Testis (tissue), 2 donors: ENCODE measurements at regions not wholly inside any gene's neighbourhood (a gene's known extent, or its start where the extent isn't known, plus 50 kb on each side); places are given as distances from the start of the nearest gene placed in this dataset.

Experiments used
- DNase-seq: peaks from one replicate; pipeline ENCODE4 v3.0.0-alpha.2; 2019
- H3K27ac ChIP-seq, 2 donors: fragments of 200-600 bp; sonication (generic); one replicate each; pipeline ENCODE4 v1.5.1; 2019
- H3K27me3 ChIP-seq: fragments of 200-600 bp; sonication (generic); one replicate; pipeline ENCODE4 v1.5.1; 2019
- H3K36me3 ChIP-seq: fragments of 200-600 bp; sonication (generic); one replicate; pipeline ENCODE4 v1.5.1; 2017; ENCODE audit warnings: low read depth; ENCODE audit errors: missing control alignments
- H3K4me1 ChIP-seq: fragments of 200-600 bp; sonication (generic); one replicate; pipeline ENCODE4 v1.5.1; 2019
- H3K4me3 ChIP-seq, 2 donors: fragments of 200-600 bp; sonication (generic); one replicate each; pipeline ENCODE4 v1.5.1; 2017 to 2019
- H3K9me3 ChIP-seq: fragments of 200-600 bp; sonication (generic); one replicate; pipeline ENCODE4 v1.5.1; 2017
- CTCF ChIP-seq, 3 experiments: fragments of 450-650 bp in 2 of 3; fragments of 200-600 bp in 1 of 3; sonication (generic) in 1 of 3; IDR thresholded peaks; one replicate each; pipeline ENCODE4 v1.5.1; 2016 to 2019; ENCODE audit warnings: antibody characterized with exemption in 3 of 3, mild to moderate bottlenecking in 2 of 3, moderate library complexity in 1 of 3
- POLR2A ChIP-seq: fragments of 450-650 bp; IDR thresholded peaks from one replicate; pipeline ENCODE4 v1.6.1; 2017; ENCODE audit warnings: antibody characterized with exemption, mild to moderate bottlenecking, moderate library complexity
- WGBS, 2 donors: methylation state at CpG; one replicate each; pipeline ENCODE4 v1.1.5; 2018; 5-methylcytosine and 5-hydroxymethylcytosine counted together
- intact Hi-C: fragments of 100-400 bp; cut with DNase I; formaldehyde crosslinking; loops from one replicate; pipeline ENCODE4 v1.15.1; 2023; ENCODE audit warnings: low total_unique reads

- Histone ChIP-seq H3K9me3 (no peaks in the 10 kb centered on the region), H3K4me1 (peaks cover 11% of the 10 kb centered on the region), H3K27ac (peak overlapping the region; percentile 78 to 94), H3K36me3 (no peaks in the 10 kb centered on the region), H3K27me3 (no peaks in the 10 kb centered on the region), H3K4me3 (peak overlapping the region; percentile 84 to 87)
- peak; percentile 43 for DNase-seq
- 1 to 2% methylated on average over 15 to 21 of the region's 21 CpGs for WGBS, 2 donors
- intact Hi-C loops: loop anchor here (10.0 kb wide), 1 partner anchor 48 kb away; no protein-coding TSS in a partner anchor
- TF ChIP-seq POLR2A (no peak), CTCF (IDR thresholded peaks at IDR 0.05) (no peak)
Measured at GRCh38 chr17:68102318-68102758, 66.8 kb downstream of the KPNA2 start.

GRCh38 chr17:68103148-68103547, 67.6 kb downstream of the KPNA2 start:
- peak overlapping the region in 1 of 2 donors; percentile 78 for H3K27ac ChIP-seq
- intact Hi-C loops: loop anchor here (10.0 kb wide), 1 partner anchor 48 kb away; no protein-coding TSS in a partner anchor
- no peaks in the 10 kb centered on the region for H3K36me3 ChIP-seq
- no peak for DNase-seq
- no peaks in the 10 kb centered on the region for H3K9me3 ChIP-seq
- TF ChIP-seq POLR2A (no peak), CTCF (IDR thresholded peaks at IDR 0.05) (no peak)
- H3K4me1 ChIP-seq: peaks cover 11% of the 10 kb centered on the region
- H3K27me3 ChIP-seq: no peaks in the 10 kb centered on the region
- H3K4me3 ChIP-seq: no peak overlapping the region

GRCh38 chr17:68106085-68106484, 70.5 kb downstream of the KPNA2 start:
- H3K9me3 ChIP-seq: no peaks in the 10 kb centered on the region
- H3K36me3 ChIP-seq: no peaks in the 10 kb centered on the region
- WGBS, 2 donors: 94 to 100% methylated on average over 2 of the region's 2 CpGs
- no peaks in the 10 kb centered on the region for H3K27me3 ChIP-seq
- no peak overlapping the region for H3K4me3 ChIP-seq
- DNase-seq: no peak
- TF ChIP-seq POLR2A (no peak), CTCF (IDR thresholded peaks at IDR 0.05) (no peak)
- H3K27ac ChIP-seq: no peak overlapping the region
- H3K4me1 ChIP-seq: peaks cover 11% of the 10 kb centered on the region
- intact Hi-C loops: loop anchor here (10.0 kb wide), 1 partner anchor 51 kb away; no protein-coding TSS in a partner anchor

GRCh38 chr17:68107373-68107772, 71.8 kb downstream of the KPNA2 start:
- WGBS, 2 donors: 68 to 79% methylated on average over 4 of the region's 4 CpGs
- no peak overlapping the region for H3K27ac ChIP-seq

More at GRCh38 chr17:68107373-68107772, 71.8 kb downstream of the KPNA2 start:
- Histone ChIP-seq H3K9me3 (no peaks in the 10 kb centered on the region), H3K36me3 (no peaks in the 10 kb centered on the region), H3K4me3 (no peak overlapping the region), H3K4me1 (peaks cover 11% of the 10 kb centered on the region), H3K27me3 (no peaks in the 10 kb centered on the region)
- intact Hi-C loops: loop anchor here (10.0 kb wide), 1 partner anchor 53 kb away; no protein-coding TSS in a partner anchor
- no peak for DNase-seq
- TF ChIP-seq CTCF (IDR thresholded peaks at IDR 0.05): no peak
- TF ChIP-seq POLR2A: no peak
